Gastroesophageal sphincter (tissue), 4 donors: ENCODE measurements at regions not wholly inside any gene's neighbourhood (a gene's known extent, or its start where the extent isn't known, plus 50 kb on each side); places are given as distances from the start of the nearest gene placed in this dataset.

Experiments used
- ATAC-seq: fragments of 150-250 bp; one replicate; pipeline ENCODE4 v1.9.1; 2016; ENCODE audit warnings: mild to moderate bottlenecking, moderate library complexity
- H3K27ac ChIP-seq, 4 donors: fragments of 200-600 bp; sonication (generic) in 3 of 4; 1 replicate in 3 of 4; 2 replicates in 1 of 4; pipeline ENCODE4 v1.5.1; 2016 to 2019
- H3K27me3 ChIP-seq: fragments of 200-600 bp; sonication (generic); one replicate; pipeline ENCODE4 v1.5.1; 2019
- H3K36me3 ChIP-seq, 2 donors: fragments of 200-600 bp; sonication (generic); one replicate each; pipeline ENCODE4 v1.5.1; 2019; ENCODE audit warnings: control low read depth in 1 of 2
- H3K4me1 ChIP-seq, 3 donors: fragments of 200-600 bp; sonication (generic); 1 replicate in 2 of 3; 2 replicates in 1 of 3; pipeline ENCODE4 v1.5.1; 2016 to 2019; ENCODE audit warnings: control low read depth in 2 of 3
- H3K4me3 ChIP-seq, 2 donors: fragments of 200-600 bp; sonication (generic); one replicate each; pipeline ENCODE4 v1.5.1; 2019; ENCODE audit warnings: mild to moderate bottlenecking in 1 of 2, moderate library complexity in 1 of 2
- H3K9me3 ChIP-seq, 3 donors: fragments of 200-600 bp; sonication (generic); one replicate each; pipeline ENCODE4 v1.5.1; 2017 to 2019; ENCODE audit warnings: control low read depth in 2 of 3
- EP300 ChIP-seq: sonication (generic); formaldehyde crosslinking; IDR thresholded peaks from one replicate; pipeline ENCODE4 v1.6.1; 2017; ENCODE audit warnings: antibody characterized with exemption, mild to moderate bottlenecking
- POLR2A ChIP-seq, 2 donors: fragments of 450-650 bp; IDR thresholded peaks; one replicate each; pipeline ENCODE4 v1.6.1; 2017; ENCODE audit warnings: antibody characterized with exemption in 2 of 2, mild to moderate bottlenecking in 2 of 2, moderate library complexity in 1 of 2
- POLR2AphosphoS5 ChIP-seq: sonication (generic); formaldehyde crosslinking; IDR thresholded peaks from one replicate; pipeline ENCODE4 v1.6.1; 2017; ENCODE audit warnings: antibody characterized with exemption
- WGBS, 2 donors: methylation state at CpG; one replicate each; pipeline ENCODE4 v1.1.5; 2018; ENCODE audit warnings: low coverage in 1 of 2; 5-methylcytosine and 5-hydroxymethylcytosine counted together
- TF ChIP-seq, protein P1 (sequence below), 4 experiments: fragments of 200-600 bp in 2 of 4; fragments of 450-650 bp in 2 of 4; sonication (generic) in 1 of 4; IDR thresholded peaks; one replicate each; pipeline ENCODE4 v1.5.1; 2017 to 2019; ENCODE audit warnings: antibody characterized with exemption in 4 of 4, mild to moderate bottlenecking in 2 of 4, moderate library complexity in 2 of 4

DNA sequence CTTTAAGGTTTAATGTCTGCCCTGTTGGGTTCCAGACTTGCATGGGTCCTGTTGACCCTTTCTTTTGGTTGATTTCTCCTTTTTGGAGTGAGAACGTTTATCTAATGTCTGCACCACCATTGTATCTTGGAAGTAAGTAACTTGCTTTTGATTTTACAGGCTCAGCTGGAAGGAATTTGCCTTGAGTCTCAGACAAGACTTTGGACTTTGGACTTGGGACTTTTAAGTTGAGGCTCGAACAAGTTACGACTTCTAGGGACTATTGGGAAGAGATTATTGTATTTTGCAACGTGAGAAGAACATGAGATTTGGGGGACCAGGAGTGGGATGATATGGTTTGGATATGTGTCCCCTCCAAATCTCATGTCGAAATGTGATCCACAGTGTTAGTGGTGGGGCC lies 267.7 kb downstream of the GLI2 start:
- Histone ChIP-seq H3K9me3 (no peaks in the 10 kb centered on the region), H3K36me3 (no peaks in the 10 kb centered on the region), H3K4me1 (no peaks in the 10 kb centered on the region), H3K27ac (no peak overlapping the region), H3K4me3 (no peak overlapping the region), H3K27me3 (no peaks in the 10 kb centered on the region)
- WGBS, 2 donors = 84 to 91% methylated on average over 4 of the region's 5 CpGs
- TF ChIP-seq, protein P1, sequence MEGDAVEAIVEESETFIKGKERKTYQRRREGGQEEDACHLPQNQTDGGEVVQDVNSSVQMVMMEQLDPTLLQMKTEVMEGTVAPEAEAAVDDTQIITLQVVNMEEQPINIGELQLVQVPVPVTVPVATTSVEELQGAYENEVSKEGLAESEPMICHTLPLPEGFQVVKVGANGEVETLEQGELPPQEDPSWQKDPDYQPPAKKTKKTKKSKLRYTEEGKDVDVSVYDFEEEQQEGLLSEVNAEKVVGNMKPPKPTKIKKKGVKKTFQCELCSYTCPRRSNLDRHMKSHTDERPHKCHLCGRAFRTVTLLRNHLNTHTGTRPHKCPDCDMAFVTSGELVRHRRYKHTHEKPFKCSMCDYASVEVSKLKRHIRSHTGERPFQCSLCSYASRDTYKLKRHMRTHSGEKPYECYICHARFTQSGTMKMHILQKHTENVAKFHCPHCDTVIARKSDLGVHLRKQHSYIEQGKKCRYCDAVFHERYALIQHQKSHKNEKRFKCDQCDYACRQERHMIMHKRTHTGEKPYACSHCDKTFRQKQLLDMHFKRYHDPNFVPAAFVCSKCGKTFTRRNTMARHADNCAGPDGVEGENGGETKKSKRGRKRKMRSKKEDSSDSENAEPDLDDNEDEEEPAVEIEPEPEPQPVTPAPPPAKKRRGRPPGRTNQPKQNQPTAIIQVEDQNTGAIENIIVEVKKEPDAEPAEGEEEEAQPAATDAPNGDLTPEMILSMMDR (IDR thresholded peaks at IDR 0.05) = no peak
- no peak for TF ChIP-seq EP300
- TF ChIP-seq POLR2A (IDR thresholded peaks at IDR 0.05) = no peak
- no peak for ATAC-seq

DNA sequence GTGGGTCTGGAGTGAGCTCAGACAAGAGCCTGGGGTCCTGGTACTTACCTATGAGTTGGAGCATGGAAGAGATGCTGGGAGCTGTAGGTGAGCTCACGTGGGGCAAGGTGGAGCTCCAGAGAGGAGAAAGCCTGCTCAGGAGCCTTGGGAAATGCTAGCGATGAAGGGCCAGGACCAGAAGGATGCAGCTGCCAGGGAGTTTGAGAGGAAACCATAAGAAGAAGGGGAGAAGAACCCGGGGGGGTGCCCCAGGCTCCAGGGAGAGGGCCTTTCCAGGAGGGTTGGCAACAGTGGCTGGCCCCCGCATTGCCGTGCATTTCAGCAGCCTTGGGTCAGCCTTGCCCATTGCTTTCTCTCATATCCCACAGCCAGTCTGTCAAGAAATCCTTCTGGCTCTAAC lies 268.7 kb downstream of the GLI2 start:
- Histone ChIP-seq H3K36me3 (no peaks in the 10 kb centered on the region), H3K27ac (no peak overlapping the region), H3K4me3 (no peak overlapping the region), H3K9me3 (no peaks in the 10 kb centered on the region), H3K4me1 (no peaks in the 10 kb centered on the region), H3K27me3 (no peaks in the 10 kb centered on the region)
- 95% methylated on average over 4 of the region's 5 CpGs; no CpG with 5 or more reads in 1 of the 2 donors for WGBS, 2 donors
- no peak for ATAC-seq
- no peak for TF ChIP-seq EP300
- no peak for TF ChIP-seq POLR2AphosphoS5
- TF ChIP-seq POLR2A (IDR thresholded peaks at IDR 0.05) = no peak
- TF ChIP-seq, protein P1 (IDR thresholded peaks at IDR 0.05) = no peak

DNA sequence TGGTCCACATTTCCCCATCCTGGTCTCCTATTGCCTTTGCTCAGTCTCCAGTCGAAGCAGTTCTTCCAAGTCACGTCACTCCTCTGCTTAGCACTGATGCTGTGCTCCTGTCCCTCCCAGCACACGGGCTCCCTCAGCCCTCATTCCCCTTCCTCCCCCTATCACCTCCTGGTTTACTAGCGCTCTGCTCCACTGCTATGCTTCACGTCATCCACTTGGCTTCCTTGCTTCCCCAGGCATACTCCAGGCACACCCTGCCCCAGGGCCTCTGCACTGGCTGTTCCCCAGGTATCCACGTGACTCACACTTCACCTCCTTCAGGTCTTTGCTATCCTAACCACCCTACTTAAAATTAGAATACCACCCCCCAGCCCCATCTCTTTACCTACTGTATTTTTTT lies 269.3 kb downstream of the GLI2 start:
- no peak overlapping the region for H3K27ac ChIP-seq
- no peak for ATAC-seq
- 63 to 81% methylated on average over 4 to 6 of the region's 6 CpGs for WGBS, 2 donors

DNA sequence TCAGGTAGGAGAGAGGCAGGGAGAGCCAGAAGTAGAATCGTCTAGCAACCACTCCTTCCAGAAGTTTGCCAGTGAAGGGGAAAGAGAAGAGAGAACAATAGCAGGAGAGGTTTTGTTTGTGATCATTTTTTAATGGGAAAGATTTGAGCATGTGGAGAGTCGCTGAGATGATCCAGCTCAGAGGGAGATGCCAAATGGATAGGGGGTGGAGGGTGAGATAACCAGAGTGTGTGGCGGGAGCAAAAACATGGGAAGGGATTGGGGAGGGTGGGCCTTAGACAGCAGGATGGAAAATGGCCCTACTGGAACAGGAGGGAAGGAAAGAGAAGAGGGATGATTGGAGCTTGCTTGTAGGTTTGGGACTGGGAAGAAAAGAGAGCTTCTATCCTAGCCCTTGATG lies 269.8 kb downstream of the GLI2 start:
- no peak for TF ChIP-seq POLR2A (IDR thresholded peaks at IDR 0.05)
- TF ChIP-seq POLR2AphosphoS5 = no peak
- TF ChIP-seq, protein P1 (IDR thresholded peaks at IDR 0.05) = no peak
- no peak for TF ChIP-seq EP300
- WGBS, 2 donors = 28 to 54% methylated on average over 2 to 3 of the region's 3 CpGs
- Histone ChIP-seq H3K27me3 (no peaks in the 10 kb centered on the region), H3K9me3 (peaks cover 0 to 2% (median 0%) of the 10 kb centered on the region in 3 donors), H3K4me3 (no peak overlapping the region), H3K36me3 (no peaks in the 10 kb centered on the region), H3K4me1 (no peaks in the 10 kb centered on the region), H3K27ac (no peak overlapping the region)
- ATAC-seq = no peak

More for the DNA sequence above, 269.3 kb downstream of the GLI2 start:
- no peaks in the 10 kb centered on the region for H3K9me3 ChIP-seq
- H3K36me3 ChIP-seq = no peaks in the 10 kb centered on the region
- H3K27me3 ChIP-seq = no peaks in the 10 kb centered on the region
- H3K4me1 ChIP-seq = no peaks in the 10 kb centered on the region
- TF ChIP-seq POLR2AphosphoS5 (no peak), EP300 (no peak), POLR2A (IDR thresholded peaks at IDR 0.05) (no peak)
- TF ChIP-seq, protein P1 (IDR thresholded peaks at IDR 0.05) = no peak
- no peak overlapping the region for H3K4me3 ChIP-seq

DNA sequence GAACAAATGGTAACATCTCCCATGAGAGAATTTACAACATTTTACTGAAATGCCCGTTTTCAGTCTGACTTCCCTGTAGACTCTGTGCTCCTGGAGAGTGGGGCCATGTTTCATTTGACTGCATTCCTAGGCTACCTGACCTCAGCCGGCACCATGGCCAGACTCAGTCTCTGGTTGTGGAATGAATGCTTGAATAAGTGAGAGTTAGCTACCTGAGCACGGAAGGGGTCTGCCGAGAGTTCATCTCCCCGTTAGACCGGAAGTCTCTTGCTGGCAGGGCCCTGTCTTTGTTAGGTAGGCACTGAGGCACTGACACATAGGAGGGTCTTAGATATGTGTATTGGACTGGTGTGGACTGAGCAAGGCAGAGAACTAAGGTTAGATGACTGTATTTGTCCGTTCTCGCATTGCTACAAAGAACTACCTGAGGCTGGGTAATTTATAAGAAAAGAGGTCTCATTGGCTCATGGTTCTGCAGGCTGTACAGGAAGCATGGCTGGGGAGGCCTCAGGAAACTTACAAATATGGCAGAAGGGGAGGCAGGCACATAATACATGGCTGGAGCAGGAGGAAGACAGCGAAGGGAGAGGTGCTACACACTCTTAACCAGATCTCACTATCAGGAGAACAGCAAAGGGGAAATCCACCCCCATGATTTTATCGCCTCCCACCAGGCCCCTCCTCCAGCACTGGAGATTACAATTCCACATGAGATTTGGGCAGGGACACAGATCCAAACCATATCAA lies 271.2 kb downstream of the GLI2 start:
- Histone ChIP-seq H3K36me3 (no peaks in the 10 kb centered on the region), H3K4me3 (no peak overlapping the region), H3K9me3 (peaks cover 0 to 17% (median 0%) of the 10 kb centered on the region in 3 donors), H3K4me1 (no peaks in the 10 kb centered on the region), H3K27me3 (no peaks in the 10 kb centered on the region), H3K27ac (no peak overlapping the region)
- TF ChIP-seq EP300 = no peak
- no peak for TF ChIP-seq POLR2A (IDR thresholded peaks at IDR 0.05)
- TF ChIP-seq, protein P1 (IDR thresholded peaks at IDR 0.05) = no peak
- no peak for TF ChIP-seq POLR2AphosphoS5
- 84 to 86% methylated on average over 7 to 9 of the region's 10 CpGs for WGBS, 2 donors
- ATAC-seq = no peak
